Inflammatory macrophage treated with lipopolysaccharide for 4 hours (primary cell): ENCODE measurements at regions not wholly inside any gene's neighbourhood (a gene's known extent, or its start where the extent isn't known, plus 50 kb on each side); places are given as distances from the start of the nearest gene placed in this dataset.
A peak's percentile ranks its signal among the peaks of the same experiment; 100 is the strongest.

ENCODE experiments used
- DNase-seq: peaks from one replicate; pipeline ENCODE4 v3.0.0-alpha.2; 2020

- DNase-seq: no peak
Observed at GRCh38 chr12:111310076-111310870, 58.6 kb downstream of the PHETA1 start.

DNA sequence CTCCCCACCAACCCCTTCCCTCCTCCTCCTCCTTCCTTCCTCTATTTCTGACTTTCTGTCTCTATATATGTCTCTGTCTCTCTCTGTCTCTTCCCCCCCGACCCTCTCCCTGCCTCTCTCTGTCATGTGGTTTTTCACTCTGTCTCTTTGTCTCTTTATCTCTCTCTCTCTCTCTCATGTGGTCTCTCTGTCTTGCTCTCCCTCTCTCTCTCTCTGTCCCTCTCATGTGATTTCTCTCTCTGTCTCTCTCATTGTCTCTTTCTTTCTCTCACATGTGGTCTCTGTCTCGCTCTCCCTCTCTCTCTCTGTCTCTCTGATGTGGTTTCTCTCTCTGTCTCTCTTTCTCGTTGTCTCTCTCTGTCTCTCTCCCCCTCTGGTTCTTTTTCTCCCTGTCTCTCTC is 59.3 kb downstream of the PHETA1 start:
- no peak for DNase-seq

GRCh38 chr12:111308473-111308872 is 60.4 kb downstream of the PHETA1 start:
- DNase-seq: no peak

DNA sequence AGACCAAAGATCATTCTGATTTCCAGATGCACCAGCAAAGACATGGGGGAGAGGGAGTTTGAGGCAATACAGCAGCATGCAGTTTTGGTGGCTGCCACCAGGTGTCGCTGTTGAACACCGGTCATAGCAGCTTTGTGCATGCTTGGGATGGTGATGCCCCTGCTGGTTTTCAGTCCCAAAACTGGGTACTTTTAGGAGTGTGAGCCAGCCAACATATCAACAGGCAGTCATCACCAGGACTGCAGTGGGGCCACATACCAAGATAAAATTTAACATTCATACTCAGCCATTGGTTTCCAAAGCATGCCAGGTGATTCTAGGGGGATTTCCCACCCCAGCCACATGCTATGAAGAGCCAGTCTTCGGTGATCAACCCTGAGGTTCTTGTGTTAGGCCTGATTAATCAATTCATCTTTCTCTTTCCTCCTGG is 64.2 kb downstream of the PHETA1 start:
- peak; percentile 25 for DNase-seq

DNA sequence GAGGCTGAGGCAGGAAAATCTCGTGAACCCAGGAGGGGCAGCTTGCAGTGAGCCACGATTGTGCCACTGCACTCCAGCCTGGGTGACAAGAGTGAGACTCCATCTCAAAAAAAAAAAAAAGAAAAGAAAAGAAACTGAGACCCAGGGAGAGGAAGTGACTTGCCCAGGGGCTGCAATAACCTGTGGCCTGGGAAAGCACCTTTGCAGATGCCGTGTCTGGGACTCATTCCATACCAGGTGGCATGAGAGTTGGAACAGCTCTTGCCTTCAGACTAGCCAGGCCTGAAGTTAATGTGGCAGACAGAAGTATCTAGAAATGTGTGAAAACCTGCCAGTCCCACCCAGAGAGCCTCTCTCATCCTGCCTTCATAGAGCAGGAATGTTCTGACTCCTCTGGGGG is 65.4 kb downstream of the PHETA1 start:
- DNase-seq: no peak

GRCh38 chr12:111298582-111299436 is 70.1 kb downstream of the PHETA1 start:
- DNase-seq: peak; percentile 47

DNA sequence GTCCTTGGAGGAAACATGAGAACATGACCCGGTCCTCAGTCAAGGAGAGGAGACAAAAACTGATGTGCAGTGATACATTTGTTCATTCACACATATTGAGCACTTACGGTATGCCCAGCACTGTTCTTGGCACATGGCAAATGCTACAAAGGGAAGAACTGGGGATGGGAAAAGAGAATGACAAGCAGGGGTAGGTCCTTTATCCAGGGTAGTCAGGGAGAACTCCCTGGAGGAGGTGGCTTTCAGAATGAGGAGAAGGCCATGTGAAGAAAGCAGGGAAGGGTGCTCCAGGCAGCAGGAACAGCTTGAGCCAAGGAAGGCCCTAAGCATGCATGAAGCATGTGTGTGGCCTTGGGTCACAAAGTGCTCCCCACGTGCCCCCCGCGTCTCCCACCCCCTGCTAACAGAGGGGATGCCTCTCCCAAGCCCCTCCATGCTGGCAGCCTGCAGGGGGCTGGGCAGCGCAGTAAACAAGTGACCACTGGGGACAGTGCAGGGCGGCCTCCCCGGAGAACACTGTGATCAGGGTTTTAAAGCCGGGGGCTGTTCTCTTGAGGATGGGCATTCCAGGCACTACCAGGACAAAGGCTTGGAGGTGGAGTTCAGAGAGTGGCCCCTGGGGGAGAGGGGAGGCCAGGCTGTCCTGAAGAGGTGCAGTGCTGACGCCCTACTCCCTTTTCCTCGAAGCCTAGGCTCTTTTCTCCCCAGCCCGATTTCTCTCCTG is 71.0 kb downstream of the PHETA1 start:
- DNase-seq: no peak

GRCh38 chr12:111296906-111297463 is 71.9 kb downstream of the PHETA1 start:
- DNase-seq: no peak

DNA sequence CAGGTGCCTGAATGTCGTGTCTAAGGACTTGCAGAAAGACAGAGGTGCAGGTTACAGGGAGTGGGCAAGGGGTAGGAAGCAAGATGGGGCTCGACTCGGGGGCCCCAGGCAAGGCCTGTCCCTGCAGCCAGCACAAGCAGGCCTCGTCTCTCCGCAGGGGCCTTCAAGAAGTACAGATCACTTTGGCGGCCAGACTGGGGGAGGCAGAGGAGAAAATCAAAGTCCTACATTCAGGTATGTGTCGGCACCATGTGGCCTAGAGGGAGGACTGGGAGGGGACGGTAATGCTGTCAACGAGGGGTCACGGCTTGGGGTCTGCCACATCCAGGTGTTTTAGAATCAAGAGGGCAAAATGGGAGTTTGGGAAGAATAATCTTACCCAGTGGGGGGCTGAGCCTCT is 73.7 kb downstream of the PHETA1 start:
- DNase-seq: no peak

GRCh38 chr12:111293266-111294009 is 75.5 kb downstream of the PHETA1 start:
- DNase-seq: no peak

- DNase-seq: no peak
Observed at GRCh38 chr12:111291357-111291756, 77.5 kb downstream of the PHETA1 start.

GRCh38 chr12:111288771-111289170 is 80.1 kb downstream of the PHETA1 start:
- no peak for DNase-seq

DNA sequence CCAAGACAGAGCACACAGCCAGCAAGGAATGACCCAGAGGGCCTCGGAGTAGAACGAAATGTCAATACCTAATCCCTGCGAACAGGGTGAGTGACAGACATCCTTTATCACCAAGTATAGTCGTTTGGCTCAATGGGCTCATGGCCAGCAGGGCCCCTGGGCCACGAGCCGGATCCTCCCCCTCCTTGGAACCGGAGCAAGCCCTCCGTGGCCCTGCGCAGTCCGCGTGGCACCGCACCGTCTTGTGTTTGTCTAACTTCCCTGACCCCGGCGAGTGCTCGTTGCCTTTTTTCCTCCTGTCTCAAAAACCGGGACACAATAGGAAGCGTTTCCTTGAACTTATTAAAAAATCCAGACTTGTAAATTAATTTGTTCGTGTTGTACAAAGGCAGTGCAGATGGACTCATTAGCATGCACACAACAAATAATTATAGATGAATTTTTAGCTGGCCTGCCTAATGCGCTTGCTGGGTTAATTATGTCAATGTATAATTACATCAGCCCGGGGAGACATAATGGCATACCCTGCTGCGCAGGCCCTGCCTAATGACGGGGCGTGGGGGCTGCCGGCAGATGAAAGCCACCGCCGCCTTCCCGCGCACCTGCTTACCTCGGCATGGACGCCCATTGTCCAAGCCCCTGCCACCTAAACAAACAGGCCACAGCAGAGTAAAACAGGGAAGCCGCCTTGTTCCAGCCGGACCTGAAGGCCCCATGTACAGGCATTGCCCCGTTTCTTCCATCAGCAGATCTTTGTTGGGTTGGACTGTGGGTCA is 81.6 kb downstream of the PHETA1 start:
- DNase-seq: no peak

DNA sequence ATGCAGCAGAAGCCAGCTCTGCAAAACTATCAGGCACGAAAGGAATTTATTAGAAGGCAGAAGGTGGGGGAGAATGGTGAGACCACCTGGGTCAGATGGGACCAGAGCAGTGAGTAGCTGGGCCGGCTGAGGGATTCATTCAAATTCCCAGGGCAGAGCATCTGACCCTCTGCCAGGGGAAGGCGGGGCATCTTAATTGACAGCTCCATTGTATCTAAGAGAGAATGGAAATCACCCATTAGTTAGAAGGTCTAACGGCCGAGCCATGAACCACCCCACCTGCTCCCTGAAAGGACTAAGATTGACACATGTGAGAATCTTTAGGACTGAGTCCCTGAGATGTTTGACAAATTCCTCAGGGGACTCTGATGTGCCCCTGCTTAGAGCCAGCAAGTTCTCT is 83.7 kb downstream of the PHETA1 start:
- DNase-seq: no peak

DNA sequence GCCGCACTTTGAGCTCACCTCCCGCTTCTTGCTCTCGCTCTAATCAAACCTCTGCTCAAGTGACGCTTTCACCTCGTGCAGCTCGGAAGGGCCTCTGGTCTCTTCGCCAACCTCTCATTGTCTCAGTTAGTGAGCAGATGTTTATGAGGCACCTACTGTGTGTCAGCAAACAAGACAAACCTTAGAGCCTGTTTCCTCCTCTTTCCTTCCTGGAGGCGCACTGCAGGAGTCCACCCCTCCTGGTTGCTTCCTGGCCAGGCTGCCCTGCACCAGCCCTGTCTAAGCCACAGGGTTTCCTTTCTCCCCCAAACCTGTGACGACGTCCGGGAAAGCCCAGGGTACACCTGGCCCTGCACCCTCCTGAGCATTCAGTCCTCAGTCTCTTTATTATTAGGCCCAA is 84.2 kb downstream of the PHETA1 start:
- DNase-seq: no peak

DNA sequence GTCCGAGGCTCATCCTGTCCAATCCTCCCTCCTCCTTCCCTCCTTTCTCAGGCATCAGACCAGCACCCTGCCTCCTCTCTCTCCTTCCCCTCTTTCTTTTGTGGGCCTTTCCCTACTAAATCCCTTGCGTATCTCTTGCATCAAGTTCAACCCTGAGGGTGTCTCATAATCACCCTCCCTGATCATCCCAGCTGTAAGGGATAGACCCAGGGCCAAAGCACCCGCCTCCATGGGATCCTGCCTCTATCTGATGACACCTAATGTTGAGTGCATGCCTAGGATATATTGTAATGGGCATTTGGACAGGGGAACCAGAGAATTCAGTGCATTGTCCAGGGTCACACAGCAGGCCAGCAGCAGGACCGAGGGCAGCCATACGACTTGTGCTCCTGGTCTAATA is 84.9 kb downstream of the PHETA1 start:
- peak; percentile 48 for DNase-seq

GRCh38 chr12:111283521-111283920 is 85.4 kb downstream of the PHETA1 start:
- DNase-seq: peak; percentile 29

DNA sequence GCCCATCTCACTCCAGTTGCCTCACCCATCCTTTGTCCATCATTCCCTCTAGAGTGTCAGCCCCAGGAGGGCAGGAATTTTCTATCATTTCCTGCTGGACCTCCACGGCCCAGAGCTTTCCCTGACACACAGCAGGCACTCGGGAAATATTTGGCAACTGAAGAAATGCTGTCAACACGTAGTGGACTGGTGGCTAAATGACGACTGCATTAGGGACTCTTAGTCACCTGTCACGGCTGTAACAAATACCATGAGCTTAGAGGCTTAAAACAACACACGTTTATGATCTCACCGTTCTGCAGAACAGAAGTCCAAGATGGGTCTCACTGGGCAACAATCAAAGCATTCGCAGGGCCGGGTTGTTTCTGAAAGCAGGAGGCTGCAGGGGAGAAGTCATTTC is 91.3 kb downstream of the PHETA1 start:
- no peak for DNase-seq

DNA sequence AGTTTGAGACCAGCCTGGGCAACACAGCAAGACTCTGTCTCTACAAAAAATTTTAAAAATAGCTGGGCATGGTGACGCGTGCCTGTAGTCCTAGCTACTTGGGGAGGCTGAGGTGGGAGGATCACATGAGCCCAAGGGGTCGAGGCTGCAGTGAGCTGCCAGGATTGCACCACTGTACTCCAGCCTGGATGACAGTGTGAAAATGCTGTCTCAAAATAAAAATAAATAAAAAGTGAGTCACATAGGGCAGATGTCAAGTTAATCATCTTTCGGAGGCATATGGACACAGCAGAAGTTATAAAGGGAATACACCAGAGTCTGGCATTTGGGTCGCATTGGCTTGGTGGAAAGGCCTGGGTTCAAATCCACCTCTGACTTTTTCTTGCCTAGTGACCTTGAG is 92.7 kb downstream of the PHETA1 start:
- DNase-seq: peak; percentile 20

- no peak for DNase-seq
Observed at GRCh38 chr12:111275308-111275707, 93.6 kb downstream of the PHETA1 start.

- DNase-seq: no peak
Observed at GRCh38 chr12:111274777-111275176, 94.1 kb downstream of the PHETA1 start.
